NCI-H69 (cell line): ENCODE measurements at regions not wholly inside any gene's neighbourhood (a gene's known extent, or its start where the extent isn't known, plus 50 kb on each side); places are given as distances from the start of the nearest gene placed in this dataset.

Experiments used
- DNase-seq: peaks from one replicate; lab custom pipeline; 2025; lab: John Stamatoyannopoulos, UW

DNA sequence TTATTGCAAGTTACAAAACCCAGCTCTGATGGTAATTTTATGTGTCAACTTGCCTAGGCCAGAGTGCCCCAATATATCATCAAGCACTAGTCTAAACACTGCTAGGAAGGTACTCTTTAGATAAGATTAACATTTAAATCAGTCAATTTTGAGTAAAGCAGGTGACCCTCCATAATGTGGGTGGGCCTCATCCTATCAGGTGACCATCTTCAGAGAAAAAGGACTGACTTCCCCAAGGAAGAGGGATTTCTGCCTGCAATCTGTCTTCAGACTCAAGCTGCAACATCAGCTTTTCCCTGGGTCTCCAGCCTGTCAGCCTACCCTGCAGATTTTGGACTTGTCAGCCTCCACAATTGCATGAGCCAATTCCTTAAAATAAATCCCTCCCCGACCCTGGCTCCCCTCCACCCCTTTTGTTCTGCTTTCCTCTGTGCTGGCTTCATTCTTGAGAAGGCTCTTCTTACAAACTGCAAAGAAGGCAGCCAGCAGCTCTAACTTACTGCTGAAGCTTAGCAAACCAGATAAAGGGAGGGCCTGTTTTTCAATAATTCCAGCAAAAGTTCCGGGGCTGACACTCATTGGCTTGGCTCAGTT, 56.4 kb upstream of the RUNX3 start:
- DNase-seq: no peak

DNA sequence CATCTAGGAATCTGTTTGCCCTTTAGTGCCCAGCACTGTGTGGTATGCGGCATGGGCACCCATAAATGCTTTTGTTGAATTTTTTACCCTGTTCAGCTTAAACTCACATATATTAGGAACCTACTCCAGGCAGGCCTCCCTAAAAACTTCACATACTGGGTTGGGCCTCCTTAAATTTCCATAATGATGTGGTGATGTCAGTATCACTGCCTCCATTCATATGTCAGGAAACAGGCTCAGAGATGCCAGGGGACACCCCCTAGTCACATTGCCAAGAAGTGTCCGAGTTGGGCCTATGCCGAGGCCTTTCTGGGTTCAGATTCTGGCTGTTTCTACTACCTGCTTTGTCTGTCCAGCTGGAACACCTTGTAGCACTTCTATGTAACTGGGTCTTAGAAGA, 55.7 kb upstream of the RUNX3 start:
- DNase-seq: no peak

DNA sequence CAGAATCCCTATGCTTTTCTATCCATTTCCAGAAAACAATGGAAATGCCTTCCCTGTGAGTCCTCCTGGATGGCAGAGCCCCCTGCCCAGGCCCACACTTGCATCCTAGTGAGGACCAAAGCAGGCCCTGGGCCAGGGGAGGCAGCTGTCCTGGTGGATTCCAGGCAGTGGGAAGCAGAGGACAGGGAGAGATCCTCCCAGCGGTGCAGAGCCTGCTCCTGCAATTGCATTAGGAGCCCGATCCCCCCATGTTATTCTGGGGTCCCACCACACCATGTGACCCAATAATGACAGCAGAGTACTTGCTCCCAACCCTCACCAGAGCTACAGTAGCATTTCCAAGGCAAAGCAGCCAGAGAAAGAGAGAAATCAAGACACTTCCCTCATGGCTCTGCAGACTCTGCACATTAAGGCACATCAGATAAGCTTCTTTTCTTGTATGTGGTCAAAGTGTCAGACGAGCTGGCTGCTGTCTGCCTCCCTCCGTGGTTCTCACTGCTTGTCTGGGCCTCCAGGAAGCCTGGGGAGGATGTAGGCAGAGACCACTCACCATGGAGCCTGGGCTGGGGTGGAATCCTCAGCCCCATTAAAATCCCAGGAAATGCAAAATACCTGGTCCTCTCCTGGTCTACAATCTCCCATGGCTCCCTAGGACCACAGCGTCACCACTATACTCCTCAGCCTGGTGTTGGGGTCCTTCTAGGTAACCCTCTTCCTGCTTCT, 54.9 kb upstream of the RUNX3 start:
- DNase-seq: no peak

DNA sequence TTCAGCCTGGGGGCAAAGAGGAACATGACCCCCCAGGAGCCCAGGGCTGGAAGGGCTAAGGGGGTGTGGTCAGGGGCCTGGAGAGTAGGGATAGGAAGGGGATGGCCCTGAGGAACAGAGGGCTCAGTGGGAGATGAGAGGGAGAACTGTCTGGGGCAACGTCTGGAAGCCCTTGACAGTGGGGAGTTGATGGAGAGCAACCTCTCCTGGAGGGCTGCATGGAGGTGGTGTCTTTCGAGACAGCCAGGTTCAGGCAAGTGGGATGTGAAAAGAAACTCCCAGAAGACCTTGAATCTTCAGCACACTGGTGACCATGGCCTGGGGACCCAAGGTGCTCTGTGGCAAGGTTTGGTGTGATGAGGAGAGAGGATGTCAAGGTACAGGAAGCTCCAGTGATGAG, 54.2 kb upstream of the RUNX3 start:
- no peak for DNase-seq

DNA sequence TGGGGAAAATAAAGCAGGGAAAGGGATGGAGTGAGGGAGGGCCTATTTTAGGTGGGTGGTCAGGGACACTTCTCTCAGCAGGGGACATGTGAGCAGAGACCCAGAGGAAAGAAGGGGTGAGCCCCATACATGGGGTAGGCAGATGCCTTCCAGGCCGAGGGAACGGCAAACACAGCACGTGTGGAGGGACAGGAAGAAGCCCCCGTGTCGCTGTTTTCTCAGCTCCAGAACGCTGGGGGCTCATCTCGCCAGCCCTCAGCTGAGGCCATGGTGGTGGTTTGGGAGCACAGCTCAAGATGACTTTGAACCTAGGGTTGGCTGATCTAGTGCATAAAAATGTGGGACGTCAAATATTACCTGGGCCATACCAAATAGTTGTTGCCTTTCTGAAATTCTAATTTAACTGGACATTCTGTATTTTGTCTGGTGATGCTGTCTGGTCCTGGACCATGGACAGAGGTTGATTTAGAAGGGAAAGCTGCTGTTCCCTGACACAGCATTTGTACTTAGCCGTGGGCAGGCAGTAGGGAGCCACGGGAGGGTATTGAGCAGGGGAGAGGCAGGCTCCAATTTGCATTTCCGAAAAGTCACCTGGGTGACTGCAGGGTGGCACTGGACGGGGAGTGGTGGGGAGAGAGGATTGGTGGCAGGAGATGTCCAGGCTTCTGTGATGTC, 53.1 kb upstream of the RUNX3 start:
- DNase-seq: no peak

DNA sequence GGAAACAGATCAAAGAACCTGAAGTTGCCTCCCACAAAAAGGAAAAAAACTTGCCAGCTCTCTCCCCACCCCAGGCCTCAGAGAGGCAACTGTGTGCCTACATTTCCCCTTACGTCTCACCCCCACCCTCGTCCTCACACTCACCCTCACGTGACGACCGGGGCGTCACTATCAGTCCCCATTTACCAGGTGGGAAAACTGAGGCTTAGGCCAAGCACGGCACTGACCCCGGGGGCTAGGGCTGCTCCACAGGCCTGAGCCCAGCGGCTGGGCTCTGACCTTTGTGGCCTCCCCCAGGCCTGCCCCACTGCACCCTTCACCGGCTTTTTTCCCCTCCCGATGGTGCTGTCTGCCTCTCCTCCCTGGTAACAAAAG, 51.5 kb upstream of the RUNX3 start:
- DNase-seq: no peak

DNA sequence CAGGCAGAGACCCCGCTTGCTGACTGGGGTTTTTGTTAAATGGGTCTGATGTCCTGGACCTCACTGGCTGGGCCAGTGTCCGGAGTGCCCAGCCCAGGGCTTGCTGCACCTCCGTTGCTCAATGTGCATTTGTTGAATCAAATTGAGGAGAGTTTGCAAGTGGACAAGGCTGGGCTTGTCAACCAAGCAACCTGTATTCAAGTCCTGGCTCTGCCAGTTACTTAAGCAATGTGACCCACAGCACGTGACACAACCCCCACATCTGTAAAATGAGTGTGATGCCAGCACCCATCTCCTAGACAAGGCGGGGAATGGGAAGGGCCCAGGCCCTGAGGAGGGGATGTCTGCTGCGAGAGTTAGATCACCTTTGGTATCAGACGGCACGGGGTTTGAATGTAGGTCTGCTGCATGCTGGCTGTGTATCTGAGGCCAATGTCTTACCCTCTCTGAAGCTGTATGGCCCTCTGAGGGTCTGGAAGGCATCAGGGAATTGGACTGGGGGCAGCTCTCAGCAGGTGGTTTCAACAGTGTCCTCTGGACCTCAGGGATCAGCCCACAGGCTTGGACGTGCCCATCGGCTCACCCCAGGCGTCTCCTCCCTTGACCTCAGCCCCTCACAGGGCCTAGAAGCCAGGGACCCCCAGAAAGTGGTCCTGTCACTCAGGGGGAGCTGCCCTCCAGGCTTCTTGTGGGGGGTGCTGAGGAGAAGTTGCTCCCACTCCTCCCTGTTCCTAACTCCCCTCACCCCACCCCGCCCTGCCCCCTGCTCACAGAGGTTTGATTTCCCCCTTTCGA, 51.0 kb upstream of the RUNX3 start:
- no peak for DNase-seq
